ENCODE measurements at regions not wholly inside any gene's neighbourhood (a gene's known extent, or its start where the extent isn't known, plus 50 kb on each side); places are given as distances from the start of the nearest gene placed in this dataset.

GRCh38 chr20:40963505-40963845 is 65.1 kb upstream of the TOP1 start:
- no peak overlapping the region for H3K9ac ChIP-seq (replicated peaks in 1 of 4; ENCODE audit: extremely low read depth in 1 of 4, low read depth in 3 of 4, low read length in 3 of 4)
- no peak overlapping the region for H2BK12ac ChIP-seq (ENCODE audit: low read depth, low read length)
- H2AFZ ChIP-seq (ENCODE audit: low read length), result no peak overlapping the region
- H3K27ac ChIP-seq (ENCODE audit: low read depth, low read length), result no peak overlapping the region
- H3K4ac ChIP-seq (replicated peaks; ENCODE audit: insufficient read length, low read depth, low read length), result no peak overlapping the region
- H3K9me3 ChIP-seq (ENCODE audit: insufficient read depth in 2 of 2, low read depth in 1 of 2, low read length in 1 of 2), result no peaks in the 10 kb centered on the region
- H2BK120ac ChIP-seq (replicated peaks; ENCODE audit: low read depth, low read length), result no peak overlapping the region
- TF ChIP-seq SP4 (IDR thresholded peaks at IDR 0.05; ENCODE audit: low read length), result no peak
- TF ChIP-seq RBBP5 (IDR thresholded peaks at IDR 0.05; ENCODE audit: borderline replicate concordance, low read depth, low read length), result no peak
- TF ChIP-seq TEAD4 (IDR thresholded peaks at IDR 0.05; ENCODE audit: low read depth, low read length), result no peak
- no peak for TF ChIP-seq CBX8 (IDR thresholded peaks at IDR 0.05; ENCODE audit: borderline replicate concordance, low read depth, low read length)
- TF ChIP-seq, protein P1, sequence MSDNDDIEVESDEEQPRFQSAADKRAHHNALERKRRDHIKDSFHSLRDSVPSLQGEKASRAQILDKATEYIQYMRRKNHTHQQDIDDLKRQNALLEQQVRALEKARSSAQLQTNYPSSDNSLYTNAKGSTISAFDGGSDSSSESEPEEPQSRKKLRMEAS (IDR thresholded peaks at IDR 0.05), result no peak
- no peak for TF ChIP-seq SIX5 (IDR thresholded peaks at IDR 0.05; ENCODE audit: low read depth, low read length)
- TF ChIP-seq CTBP2 (IDR thresholded peaks at IDR 0.05; ENCODE audit: borderline replicate concordance, insufficient read depth, insufficient read length, low read length), result no peak
- no peak for TF ChIP-seq ATF3 (IDR thresholded peaks at IDR 0.05; ENCODE audit: insufficient read depth, low read depth, low read length)
- no peak for TF ChIP-seq RAD21 (IDR thresholded peaks at IDR 0.05 in 1 of 2, conservative IDR thresholded peaks at IDR 0.05 in 1 of 2; ENCODE audit: low read depth in 2 of 2, low read length in 2 of 2)
- TF ChIP-seq EZH2 (IDR thresholded peaks at IDR 0.05; ENCODE audit: low read depth, low read length, severe bottlenecking), result no peak
- WGBS, 2 experiments (ENCODE audit: extremely low coverage in 1 of 2, insufficient coverage in 1 of 2, insufficient read length in 1 of 2, insufficient replicate concordance in 2 of 2, low coverage in 1 of 2, low lambda C conversion rate in 2 of 2, missing lambda C conversion rate in 1 of 2), result 90% methylated on average over 7 of the region's 7 CpGs; no CpG with 5 or more reads in 1 of the 2 experiments
- H4K20me1 ChIP-seq (replicated peaks in 1 of 2; ENCODE audit: control insufficient read depth in 1 of 2, insufficient read depth in 2 of 2, low read length in 2 of 2), result no peaks in the 10 kb centered on the region
- CTCF ChIA-PET (ENCODE audit: partially characterized antibody), result interaction anchor here (0.7 to 3.4 kb wide), 55 partner anchors 10 to 1883 kb away, joined by 3 to 34 read pairs (median 4); partner anchors contain the start of gene MAFB
- H2BK15ac ChIP-seq (ENCODE audit: low read length), result no peak overlapping the region
- no peak overlapping the region for H3K14ac ChIP-seq (ENCODE audit: insufficient read length)
- H2AK5ac ChIP-seq (ENCODE audit: low read depth, low read length), result no peak overlapping the region
- no peaks in the 10 kb centered on the region; a peak in 1 of 7 replicates for H3K4me1 ChIP-seq (replicated peaks in 1 of 4; ENCODE audit: control insufficient read depth in 3 of 4, insufficient read depth in 4 of 4, low read length in 3 of 4)
- no peaks in the 10 kb centered on the region for H3K27me3 ChIP-seq (replicated peaks in 1 of 4; ENCODE audit: control insufficient read depth in 3 of 4, extremely low read depth in 1 of 4, insufficient read depth in 3 of 4, low read length in 3 of 4)
- H3K79me1 ChIP-seq (ENCODE audit: low read depth, low read length), result no peaks in the 10 kb centered on the region
- no peak overlapping the region for H3K18ac ChIP-seq (ENCODE audit: extremely low read depth, low read length)
- no peaks in the 10 kb centered on the region for H3K79me2 ChIP-seq (ENCODE audit: control insufficient read depth in 1 of 2, insufficient read depth in 2 of 2, low read length in 2 of 2)
- H2BK5ac ChIP-seq (ENCODE audit: low read depth, low read length), result no peak overlapping the region
- no peak overlapping the region for H3K56ac ChIP-seq (replicated peaks; ENCODE audit: insufficient read length, low read depth, low read length)
- no peak overlapping the region for H4K5ac ChIP-seq (ENCODE audit: insufficient read length, low read depth, low read length)
- POLR2A ChIA-PET (ENCODE audit: partially characterized antibody), result interaction anchor here (1.1 kb wide), 1 partner anchor 222 kb away, joined by 3 read pairs; no protein-coding TSS in a partner anchor
- H3K23ac ChIP-seq (ENCODE audit: insufficient read length), result no peak overlapping the region
- no peaks in the 10 kb centered on the region for H3K36me3 ChIP-seq (ENCODE audit: control insufficient read depth in 2 of 4, insufficient read depth in 4 of 4, low read length in 3 of 4)
- no peak for FAIRE-seq
- H4K91ac ChIP-seq (replicated peaks; ENCODE audit: insufficient read length, low read length), result no peak overlapping the region
- no peak overlapping the region for H3K4me3 ChIP-seq (ENCODE audit: extremely low read depth in 1 of 4, insufficient read depth in 2 of 4, low read depth in 3 of 4, low read length in 4 of 4)
- DNase-seq (ENCODE audit: low read depth in 1 of 2, low spot score in 2 of 2), result no peak
- no peak overlapping the region for H4K8ac ChIP-seq (ENCODE audit: extremely low read depth, insufficient read depth, low read length)
- H2BK20ac ChIP-seq (ENCODE audit: low read length), result no peak overlapping the region
- no peak overlapping the region for H3K4me2 ChIP-seq (ENCODE audit: insufficient read depth in 1 of 2, low read depth in 2 of 2, low read length in 2 of 2)
- no peaks in the 10 kb centered on the region; the same call in 1 of the 2 replicates for H3K23me2 ChIP-seq (ENCODE audit: low read depth, low read length)
